ENCODE measurements at regions not wholly inside any gene's neighbourhood (a gene's known extent, or its start where the extent isn't known, plus 50 kb on each side); places are given as distances from the start of the nearest gene placed in this dataset.

GRCh38 chr18:45165871-45166270 is 449.4 kb upstream of the SLC14A2 start:
- Histone ChIP-seq H3K4me3 (ENCODE audit: control extremely low read depth in 1 of 5, extremely low read depth in 1 of 5, insufficient read depth in 1 of 5, low read depth in 2 of 5, low read length in 4 of 5) (no peak overlapping the region), H3K36me3 (replicated peaks in 1 of 2; ENCODE audit: control extremely low read depth in 1 of 2, control insufficient read depth in 1 of 2, extremely low read depth in 1 of 2, insufficient read depth in 2 of 2, low read length in 1 of 2) (no peaks in the 10 kb centered on the region), H3K27me3 (replicated peaks in 1 of 4; ENCODE audit: control extremely low read depth in 1 of 4, control insufficient read depth in 3 of 4, insufficient read depth in 4 of 4, low read length in 3 of 4) (no peaks in the 10 kb centered on the region), H3K79me2 (ENCODE audit: control insufficient read depth, insufficient read depth, low read length) (no peaks in the 10 kb centered on the region), H3K4me2 (replicated peaks; ENCODE audit: low read depth, low read length, poor library complexity, severe bottlenecking) (no peak overlapping the region), H4K20me1 (ENCODE audit: control insufficient read depth, insufficient read depth, low read length, poor library complexity, severe bottlenecking) (no peaks in the 10 kb centered on the region), H3K9me3 (ENCODE audit: control extremely low read depth in 1 of 3, control insufficient read depth in 2 of 3, insufficient read depth in 1 of 3, low read length in 2 of 3) (no peaks in the 10 kb centered on the region), H3K9ac (ENCODE audit: low read length) (no peak overlapping the region), H2AFZ (ENCODE audit: insufficient read depth, low read depth, low read length, poor library complexity, severe bottlenecking) (no peak overlapping the region), H3K4me1 (ENCODE audit: control insufficient read depth in 2 of 2, insufficient read depth in 2 of 2, low read length in 2 of 2) (peaks cover 6 to 8% of the 10 kb centered on the region in 2 donors), H3K27ac (ENCODE audit: low read length in 2 of 2) (no peak overlapping the region)
- ATAC-seq (ENCODE audit: low read depth) (no peak), DNase-seq (no peak)
- no peaks in the 10 kb centered on the region for H3K9me3 Mint-ChIP-seq (ENCODE audit: insufficient read depth)
- no peak overlapping the region for H3K4me3 Mint-ChIP-seq
- ChIA-PET CTCF (no interaction called here), POLR2A (no interaction called here)
- TF ChIP-seq EZH2 (IDR thresholded peaks at IDR 0.05; ENCODE audit: borderline replicate concordance, insufficient read depth, low read depth, low read length, poor library complexity, severe bottlenecking) (no peak), CTCF (IDR thresholded peaks at IDR 0.05) (no peak)
- peaks cover 12% of the 10 kb centered on the region for H3K4me1 Mint-ChIP-seq
- intact Hi-C loops (cut with micrococcal nuclease): no loop called here
- no peaks in the 10 kb centered on the region for H3K27me3 Mint-ChIP-seq
- no CpG with 5 or more reads among the region's 3 CpGs for WGBS (ENCODE audit: insufficient coverage)
- no peak overlapping the region for H3K27ac Mint-ChIP-seq

GRCh38 chr18:45166341-45166835 is 448.9 kb upstream of the SLC14A2 start:
- H3K27ac ChIP-seq (ENCODE audit: low read length in 2 of 2): no peak overlapping the region
- ChIA-PET POLR2A (no interaction called here), CTCF (no interaction called here)
- 96% methylated on average over 5 of the region's 5 CpGs for WGBS (ENCODE audit: insufficient coverage)
- TF ChIP-seq CTCF (IDR thresholded peaks at IDR 0.05) (no peak), EZH2 (IDR thresholded peaks at IDR 0.05; ENCODE audit: borderline replicate concordance, insufficient read depth, low read depth, low read length, poor library complexity, severe bottlenecking) (no peak)
- no peak overlapping the region for H3K9ac ChIP-seq (ENCODE audit: low read length)
- H3K36me3 ChIP-seq (replicated peaks in 1 of 2; ENCODE audit: control extremely low read depth in 1 of 2, control insufficient read depth in 1 of 2, extremely low read depth in 1 of 2, insufficient read depth in 2 of 2, low read length in 1 of 2): no peaks in the 10 kb centered on the region
- no peak for DNase-seq
- ATAC-seq (ENCODE audit: low read depth): no peak
- H2AFZ ChIP-seq (ENCODE audit: insufficient read depth, low read depth, low read length, poor library complexity, severe bottlenecking): no peak overlapping the region
- no peaks in the 10 kb centered on the region for H3K79me2 ChIP-seq (ENCODE audit: control insufficient read depth, insufficient read depth, low read length)
- Mint-ChIP-seq H3K4me3 (no peak overlapping the region), H3K27ac (no peak overlapping the region), H3K27me3 (no peaks in the 10 kb centered on the region), H3K4me1 (peaks cover 12% of the 10 kb centered on the region), H3K9me3 (ENCODE audit: insufficient read depth) (no peaks in the 10 kb centered on the region)
- H3K4me3 ChIP-seq (ENCODE audit: control extremely low read depth in 1 of 5, extremely low read depth in 1 of 5, insufficient read depth in 1 of 5, low read depth in 2 of 5, low read length in 4 of 5): no peak overlapping the region
- H3K27me3 ChIP-seq (replicated peaks in 1 of 4; ENCODE audit: control extremely low read depth in 1 of 4, control insufficient read depth in 3 of 4, insufficient read depth in 4 of 4, low read length in 3 of 4): no peaks in the 10 kb centered on the region
- no peaks in the 10 kb centered on the region for H4K20me1 ChIP-seq (ENCODE audit: control insufficient read depth, insufficient read depth, low read length, poor library complexity, severe bottlenecking)
- no peaks in the 10 kb centered on the region for H3K9me3 ChIP-seq (ENCODE audit: control extremely low read depth in 1 of 3, control insufficient read depth in 2 of 3, insufficient read depth in 1 of 3, low read length in 2 of 3)
- peaks cover 6 to 8% of the 10 kb centered on the region in 2 donors for H3K4me1 ChIP-seq (ENCODE audit: control insufficient read depth in 2 of 2, insufficient read depth in 2 of 2, low read length in 2 of 2)
- H3K4me2 ChIP-seq (replicated peaks; ENCODE audit: low read depth, low read length, poor library complexity, severe bottlenecking): no peak overlapping the region
- intact Hi-C loops (cut with micrococcal nuclease): no loop called here
